ENCODE measurements at regions not wholly inside any gene's neighbourhood (a gene's known extent, or its start where the extent isn't known, plus 50 kb on each side); places are given as distances from the start of the nearest gene placed in this dataset.

DNA sequence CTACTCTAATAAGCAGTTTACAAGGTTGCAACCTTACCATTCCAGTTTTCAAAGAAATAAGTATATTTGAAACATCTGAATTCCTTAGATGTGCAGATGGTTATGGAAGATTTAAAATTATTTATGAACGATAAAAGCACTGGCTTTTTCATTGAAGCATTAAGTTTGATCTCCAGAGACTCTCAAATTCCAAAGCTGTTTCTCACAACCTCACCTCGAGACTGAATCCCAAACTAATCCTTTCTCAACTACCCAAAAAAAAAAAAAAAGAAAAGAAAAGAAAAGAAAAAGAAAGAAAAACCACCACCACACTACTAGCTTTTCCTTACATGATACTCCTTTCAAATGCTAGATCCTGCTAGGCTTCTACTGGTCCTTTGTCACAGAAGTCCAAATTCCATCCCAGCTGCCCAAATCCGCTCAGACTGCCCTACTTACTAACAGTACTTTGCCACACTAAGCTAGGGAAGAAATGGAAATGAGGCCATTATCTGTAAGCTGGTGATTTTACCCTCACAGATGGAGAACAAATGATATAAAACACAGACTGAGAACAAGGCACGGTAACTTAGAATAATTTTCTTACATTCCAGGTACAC, 100.6 kb upstream of the CDK1 start:
- Mint-ChIP-seq H3K9me3 (no peaks in the 10 kb centered on the region), H3K36me3 (no peaks in the 10 kb centered on the region), H3K4me3 (no peak overlapping the region), H3K4me1 (no peaks in the 10 kb centered on the region), H3K27ac (no peak overlapping the region), H3K27me3 (ENCODE audit: low read depth in 2 of 2) (peaks cover 0 to 4% of the 10 kb centered on the region in 2 donors)
- H3K4me3 ChIP-seq (ENCODE audit: low read length), result no peak overlapping the region
- H3K36me3 ChIP-seq (ENCODE audit: control insufficient read depth, insufficient read depth, low read length), result no peaks in the 10 kb centered on the region
- 87% methylated on average over 3 of the region's 4 CpGs for WGBS (ENCODE audit: insufficient coverage)
- TF ChIP-seq, protein P1, sequence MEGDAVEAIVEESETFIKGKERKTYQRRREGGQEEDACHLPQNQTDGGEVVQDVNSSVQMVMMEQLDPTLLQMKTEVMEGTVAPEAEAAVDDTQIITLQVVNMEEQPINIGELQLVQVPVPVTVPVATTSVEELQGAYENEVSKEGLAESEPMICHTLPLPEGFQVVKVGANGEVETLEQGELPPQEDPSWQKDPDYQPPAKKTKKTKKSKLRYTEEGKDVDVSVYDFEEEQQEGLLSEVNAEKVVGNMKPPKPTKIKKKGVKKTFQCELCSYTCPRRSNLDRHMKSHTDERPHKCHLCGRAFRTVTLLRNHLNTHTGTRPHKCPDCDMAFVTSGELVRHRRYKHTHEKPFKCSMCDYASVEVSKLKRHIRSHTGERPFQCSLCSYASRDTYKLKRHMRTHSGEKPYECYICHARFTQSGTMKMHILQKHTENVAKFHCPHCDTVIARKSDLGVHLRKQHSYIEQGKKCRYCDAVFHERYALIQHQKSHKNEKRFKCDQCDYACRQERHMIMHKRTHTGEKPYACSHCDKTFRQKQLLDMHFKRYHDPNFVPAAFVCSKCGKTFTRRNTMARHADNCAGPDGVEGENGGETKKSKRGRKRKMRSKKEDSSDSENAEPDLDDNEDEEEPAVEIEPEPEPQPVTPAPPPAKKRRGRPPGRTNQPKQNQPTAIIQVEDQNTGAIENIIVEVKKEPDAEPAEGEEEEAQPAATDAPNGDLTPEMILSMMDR (IDR thresholded peaks at IDR 0.05), result no peak
- H3K27me3 ChIP-seq (ENCODE audit: control insufficient read depth, insufficient read depth, low read length), result no peaks in the 10 kb centered on the region
- ATAC-seq (no peak), DNase-seq (no peak)
- H3K4me1 ChIP-seq (ENCODE audit: control insufficient read depth, insufficient read depth, low read length), result no peaks in the 10 kb centered on the region
- no peak overlapping the region for H3K27ac ChIP-seq (ENCODE audit: low read length)
- H3K9me3 ChIP-seq (ENCODE audit: control insufficient read depth, insufficient read depth, low read length), result no peaks in the 10 kb centered on the region
- intact Hi-C loops (cut with micrococcal nuclease), result no loop called here

DNA sequence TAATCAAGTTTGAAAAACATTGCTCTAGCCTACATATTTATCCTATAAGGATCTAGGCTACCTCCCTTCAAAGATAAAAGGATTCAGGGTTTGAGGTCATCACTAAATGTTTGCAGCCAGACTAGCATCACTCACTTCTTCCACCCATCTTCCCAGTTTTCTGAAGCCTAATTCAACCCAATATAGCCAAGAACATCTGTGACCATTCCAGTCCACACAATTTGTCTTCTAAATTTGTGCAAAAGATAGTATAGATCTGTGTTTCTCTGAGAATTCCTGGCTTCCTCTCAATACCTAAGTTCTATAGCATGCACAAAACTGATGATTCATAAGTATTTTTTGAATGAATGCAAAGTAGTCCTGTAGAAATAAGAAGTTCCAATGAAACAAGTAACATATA, 103.0 kb upstream of the CDK1 start:
- DNase-seq, result no peak
- intact Hi-C loops (cut with micrococcal nuclease), result no loop called here
- H3K27ac ChIP-seq (ENCODE audit: low read length), result no peak overlapping the region
- no peak for ATAC-seq
- no peaks in the 10 kb centered on the region for H3K36me3 ChIP-seq (ENCODE audit: control insufficient read depth, insufficient read depth, low read length)
- no peaks in the 10 kb centered on the region for H3K4me1 Mint-ChIP-seq
- peaks cover 4% of the 10 kb centered on the region for H3K9me3 ChIP-seq (ENCODE audit: control insufficient read depth, insufficient read depth, low read length)
- peaks cover 0 to 3% of the 10 kb centered on the region in 2 donors for H3K9me3 Mint-ChIP-seq
- no peaks in the 10 kb centered on the region for H3K27me3 Mint-ChIP-seq (ENCODE audit: low read depth in 2 of 2)
- no peak overlapping the region for H3K27ac Mint-ChIP-seq
- H3K36me3 Mint-ChIP-seq, result no peaks in the 10 kb centered on the region
- TF ChIP-seq, protein P1 (IDR thresholded peaks at IDR 0.05), result no peak
- H3K27me3 ChIP-seq (ENCODE audit: control insufficient read depth, insufficient read depth, low read length), result no peaks in the 10 kb centered on the region
- H3K4me1 ChIP-seq (ENCODE audit: control insufficient read depth, insufficient read depth, low read length), result no peaks in the 10 kb centered on the region
- H3K4me3 Mint-ChIP-seq, result no peak overlapping the region
- H3K4me3 ChIP-seq (ENCODE audit: low read length), result no peak overlapping the region

- H3K27ac ChIP-seq (ENCODE audit: low read length), result no peak overlapping the region
- Mint-ChIP-seq H3K27me3 (ENCODE audit: low read depth in 2 of 2) (peaks cover 0 to 2% of the 10 kb centered on the region in 2 donors), H3K4me3 (no peak overlapping the region), H3K4me1 (no peaks in the 10 kb centered on the region), H3K9me3 (peaks cover 0 to 3% of the 10 kb centered on the region in 2 donors), H3K27ac (no peak overlapping the region), H3K36me3 (no peaks in the 10 kb centered on the region)
- no peaks in the 10 kb centered on the region for H3K4me1 ChIP-seq (ENCODE audit: control insufficient read depth, insufficient read depth, low read length)
- intact Hi-C loops (cut with micrococcal nuclease), result no loop called here
- 100% methylated on average over 1 of the region's 1 CpG for WGBS (ENCODE audit: insufficient coverage)
- ATAC-seq (no peak), DNase-seq (no peak)
- no peaks in the 10 kb centered on the region for H3K27me3 ChIP-seq (ENCODE audit: control insufficient read depth, insufficient read depth, low read length)
- TF ChIP-seq, protein P1 (IDR thresholded peaks at IDR 0.05), result no peak
- H3K9me3 ChIP-seq (ENCODE audit: control insufficient read depth, insufficient read depth, low read length), result peaks cover 4% of the 10 kb centered on the region
- no peaks in the 10 kb centered on the region for H3K36me3 ChIP-seq (ENCODE audit: control insufficient read depth, insufficient read depth, low read length)
- H3K4me3 ChIP-seq (ENCODE audit: low read length), result no peak overlapping the region
Observed at GRCh38 chr10:60669501-60669900, 108.8 kb upstream of the CDK1 start.

DNA sequence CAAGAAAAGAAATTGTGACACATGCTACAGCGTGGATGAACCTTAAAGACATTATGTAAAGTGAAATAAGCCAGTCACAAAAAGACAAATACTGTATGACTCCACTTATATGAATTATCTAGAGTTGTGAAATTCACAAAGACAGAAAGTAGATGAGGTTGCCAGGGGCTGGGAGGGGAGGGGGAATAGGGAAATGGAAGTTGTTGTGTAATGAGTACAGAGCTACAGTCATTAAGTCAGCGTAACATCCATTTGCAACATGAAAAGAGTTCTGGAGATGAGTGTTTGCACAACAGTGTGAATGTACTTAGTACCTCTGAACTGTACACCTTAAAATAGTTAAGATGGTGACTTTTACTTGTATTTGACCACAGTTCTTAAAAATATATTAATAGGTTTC, 112.1 kb upstream of the CDK1 start:
- Histone ChIP-seq H3K36me3 (ENCODE audit: control insufficient read depth, insufficient read depth, low read length) (no peaks in the 10 kb centered on the region), H3K9me3 (ENCODE audit: control insufficient read depth, insufficient read depth, low read length) (no peaks in the 10 kb centered on the region), H3K27me3 (ENCODE audit: control insufficient read depth, insufficient read depth, low read length) (no peaks in the 10 kb centered on the region), H3K27ac (ENCODE audit: low read length) (no peak overlapping the region), H3K4me1 (ENCODE audit: control insufficient read depth, insufficient read depth, low read length) (no peaks in the 10 kb centered on the region), H3K4me3 (ENCODE audit: low read length) (no peak overlapping the region)
- Mint-ChIP-seq H3K27me3 (ENCODE audit: low read depth in 2 of 2) (peaks cover 0 to 12% of the 10 kb centered on the region in 2 donors), H3K36me3 (no peaks in the 10 kb centered on the region), H3K4me3 (no peak overlapping the region), H3K27ac (no peak overlapping the region), H3K4me1 (no peaks in the 10 kb centered on the region), H3K9me3 (peaks cover 0 to 2% of the 10 kb centered on the region in 2 donors)
- no peak for DNase-seq
- 73% methylated on average over 1 of the region's 2 CpGs for WGBS (ENCODE audit: insufficient coverage)
- no peak for ATAC-seq
- TF ChIP-seq, protein P1 (IDR thresholded peaks at IDR 0.05), result no peak
- intact Hi-C loops (cut with micrococcal nuclease), result no loop called here

Measured in natural killer cell (primary cell).